Adrenal gland (tissue), 9 donors: ENCODE measurements at regions not wholly inside any gene's neighbourhood (a gene's known extent, or its start where the extent isn't known, plus 50 kb on each side); places are given as distances from the start of the nearest gene placed in this dataset.

Experiments
- DNase-seq, 7 donors: peaks; one replicate each; pipeline ENCODE4 v3.0.0-alpha.2; 2019 to 2020
- H3K27ac ChIP-seq, 5 donors: fragments of 200-600 bp; sonication (generic) in 4 of 5; 1 replicate in 3 of 5; 2 replicates in 2 of 5; pipeline versions ENCODE4 v1.5.1 to v1.8.0; 2016 to 2020; ENCODE audit warnings: mild to moderate bottlenecking in 1 of 5
- H3K27me3 ChIP-seq: fragments of 200-600 bp; 2 replicates; pipeline ENCODE4 v1.8.0; 2021
- H3K36me3 ChIP-seq, 2 donors: fragments of 200-600 bp; replicated peaks in 1 of 2; 1 replicate in 1 of 2; 2 replicates in 1 of 2; pipeline versions ENCODE4 v1.5.1 to v1.8.0; 2018 to 2022
- H3K4me1 ChIP-seq, 2 donors: fragments of 200-600 bp; replicated peaks in 1 of 2; 1 replicate in 1 of 2; 2 replicates in 1 of 2; pipeline versions ENCODE4 v1.5.1 to v1.8.0; 2018 to 2021
- H3K4me3 ChIP-seq, 4 donors: fragments of 200-600 bp; sonication (generic) in 3 of 4; one replicate each; pipeline ENCODE4 v1.5.1; 2016 to 2018
- H3K9me3 ChIP-seq, 3 donors: fragments of 200-600 bp; sonication (generic) in 1 of 3; replicated peaks in 1 of 3; 1 replicate in 2 of 3; 2 replicates in 1 of 3; pipeline versions ENCODE4 v1.5.1 to v1.8.0; 2016 to 2021
- POLR2A ChIP-seq, 2 donors: fragments of 450-650 bp; IDR thresholded peaks; one replicate each; pipeline ENCODE4 v1.6.1; 2017; ENCODE audit warnings: antibody characterized with exemption in 2 of 2, mild to moderate bottlenecking in 2 of 2, moderate library complexity in 1 of 2
- WGBS, 4 donors: extraction: QIAGEN DNeasy Blood & Tissue Kit in 2 of 4; methylation state at CpG; one replicate each; pipeline versions ENCODE4 v1.1.5 to v1.1.7; 2013 to 2017; 5-methylcytosine and 5-hydroxymethylcytosine counted together
- intact Hi-C, 2 donors: fragments of 100-400 bp; cut with DNase I; formaldehyde crosslinking; loops; one replicate each; pipeline versions ENCODE4 v1.14.1 to v1.15.0; 2022 to 2023
- TF ChIP-seq, protein P1 (sequence below), 6 experiments: fragments of 450-650 bp in 4 of 6; fragments of 200-600 bp in 2 of 6; sonication (generic) in 1 of 6; IDR thresholded peaks; 1 replicate in 5 of 6; 2 replicates in 1 of 6; pipeline versions ENCODE4 v1.5.1 to v1.8.0; 2016 to 2021; ENCODE audit warnings: antibody characterized with exemption in 6 of 6, mild to moderate bottlenecking in 2 of 6, moderate library complexity in 1 of 6
- donor health status: healthy with polysubstance abuse.
- donor health status: Bipolar disorder and iron deficiency.
- donor health status: DM: yes; HTN: yes; CAD: no.
- donor health status: DM: no; HTN: no; CAD: no.
- donor health status: DM: no; HTN: no; CAD: no.

DNA sequence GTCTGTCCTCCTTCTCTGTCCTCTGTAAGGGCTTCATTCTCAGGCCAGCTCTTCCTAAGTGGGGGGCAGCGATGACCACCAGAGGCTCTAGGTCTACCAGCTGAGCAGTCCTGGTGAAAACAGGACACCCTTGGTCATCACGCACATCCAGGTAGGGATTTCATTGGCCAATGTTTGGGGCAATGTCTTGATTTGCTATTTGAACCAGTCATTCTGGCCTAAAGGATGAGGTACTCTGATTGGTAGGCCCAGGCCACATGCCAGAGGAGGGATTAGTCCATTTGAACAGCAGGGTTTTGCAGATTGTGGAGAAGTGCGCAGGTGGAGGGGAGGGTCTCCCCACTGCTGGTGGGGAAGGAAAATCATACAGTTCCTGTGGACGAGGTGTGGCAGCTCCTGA, 57.3 kb downstream of the PLXNA1 start:
- Histone ChIP-seq H3K27ac (no peak overlapping the region), H3K4me3 (no peak overlapping the region), H3K36me3 (no peaks in the 10 kb centered on the region), H3K4me1 (peaks cover 9% of the 10 kb centered on the region in 2 donors), H3K27me3 (no peaks in the 10 kb centered on the region), H3K9me3 (no peaks in the 10 kb centered on the region)
- intact Hi-C loops: no loop called here
- WGBS, 4 donors: 83 to 93% (median 88%) methylated on average over 4 of the region's 4 CpGs
- DNase-seq: peak in 2 of 7 donors; percentile 1 to 12
- TF ChIP-seq POLR2A (IDR thresholded peaks at IDR 0.05): no peak
- TF ChIP-seq, protein P1, sequence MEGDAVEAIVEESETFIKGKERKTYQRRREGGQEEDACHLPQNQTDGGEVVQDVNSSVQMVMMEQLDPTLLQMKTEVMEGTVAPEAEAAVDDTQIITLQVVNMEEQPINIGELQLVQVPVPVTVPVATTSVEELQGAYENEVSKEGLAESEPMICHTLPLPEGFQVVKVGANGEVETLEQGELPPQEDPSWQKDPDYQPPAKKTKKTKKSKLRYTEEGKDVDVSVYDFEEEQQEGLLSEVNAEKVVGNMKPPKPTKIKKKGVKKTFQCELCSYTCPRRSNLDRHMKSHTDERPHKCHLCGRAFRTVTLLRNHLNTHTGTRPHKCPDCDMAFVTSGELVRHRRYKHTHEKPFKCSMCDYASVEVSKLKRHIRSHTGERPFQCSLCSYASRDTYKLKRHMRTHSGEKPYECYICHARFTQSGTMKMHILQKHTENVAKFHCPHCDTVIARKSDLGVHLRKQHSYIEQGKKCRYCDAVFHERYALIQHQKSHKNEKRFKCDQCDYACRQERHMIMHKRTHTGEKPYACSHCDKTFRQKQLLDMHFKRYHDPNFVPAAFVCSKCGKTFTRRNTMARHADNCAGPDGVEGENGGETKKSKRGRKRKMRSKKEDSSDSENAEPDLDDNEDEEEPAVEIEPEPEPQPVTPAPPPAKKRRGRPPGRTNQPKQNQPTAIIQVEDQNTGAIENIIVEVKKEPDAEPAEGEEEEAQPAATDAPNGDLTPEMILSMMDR (IDR thresholded peaks at IDR 0.05): no peak

DNA sequence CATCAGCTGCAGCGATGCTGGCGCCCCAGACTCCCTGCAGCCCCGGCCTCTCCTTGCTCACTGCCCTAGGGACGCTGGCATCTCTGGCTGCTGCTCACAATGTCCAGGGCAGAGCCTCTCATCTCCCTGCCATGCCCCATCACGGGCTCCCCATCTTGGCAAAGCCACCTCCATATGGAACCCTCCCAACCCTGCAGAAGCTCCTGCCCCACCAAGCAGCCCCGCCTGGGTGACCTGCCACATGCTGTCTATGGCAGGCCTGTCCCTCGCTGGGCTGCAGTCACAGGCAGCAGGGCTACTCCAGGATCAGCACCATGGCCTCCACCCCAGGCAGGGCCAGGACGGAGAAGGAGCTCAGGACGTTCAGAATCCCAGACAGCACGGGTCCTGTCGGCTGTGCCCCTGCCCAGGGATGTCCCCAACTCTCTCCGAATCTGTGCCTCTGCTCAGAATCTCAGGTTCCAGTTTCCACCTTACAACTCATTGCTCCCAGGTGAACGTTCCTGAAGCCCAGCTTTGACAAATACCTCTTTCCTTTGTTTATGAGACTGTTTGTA, 58.4 kb downstream of the PLXNA1 start:
- no peak overlapping the region for H3K27ac ChIP-seq
- no peaks in the 10 kb centered on the region for H3K27me3 ChIP-seq
- peak in 1 of 7 donors; percentile 10 for DNase-seq
- intact Hi-C loops: no loop called here
- 82 to 90% (median 83%) methylated on average over 11 to 13 of the region's 13 CpGs for WGBS, 4 donors
- H3K36me3 ChIP-seq: no peaks in the 10 kb centered on the region
- no peaks in the 10 kb centered on the region for H3K4me1 ChIP-seq
- H3K4me3 ChIP-seq: no peak overlapping the region
- H3K9me3 ChIP-seq: no peaks in the 10 kb centered on the region
- TF ChIP-seq POLR2A (IDR thresholded peaks at IDR 0.05): no peak
- TF ChIP-seq, protein P1 (IDR thresholded peaks at IDR 0.05): no peak

DNA sequence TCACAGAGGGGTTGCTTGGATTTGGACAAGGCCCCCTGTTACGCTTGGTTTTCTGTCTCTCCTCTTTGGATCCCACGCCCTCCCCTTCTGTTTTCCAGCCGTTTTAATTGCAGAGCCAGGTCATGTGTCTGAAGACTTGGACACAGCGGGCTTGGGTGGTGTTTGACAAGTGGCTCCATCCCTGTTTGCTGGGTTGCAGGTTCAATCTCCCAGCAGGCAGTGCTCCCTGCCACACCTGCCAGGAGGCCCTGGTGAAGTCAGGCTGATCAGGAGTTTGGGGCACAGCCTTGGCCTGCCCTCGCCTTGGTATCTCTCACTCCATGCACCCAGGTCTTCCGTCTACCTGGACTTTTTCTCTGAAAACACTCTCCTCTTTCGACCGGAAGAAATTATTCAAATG, 59.0 kb downstream of the PLXNA1 start:
- H3K4me1 ChIP-seq: no peaks in the 10 kb centered on the region
- H3K36me3 ChIP-seq: no peaks in the 10 kb centered on the region
- no peak for DNase-seq
- no peak overlapping the region for H3K4me3 ChIP-seq
- H3K27ac ChIP-seq: no peak overlapping the region
- H3K27me3 ChIP-seq: no peaks in the 10 kb centered on the region
- intact Hi-C loops: no loop called here
- TF ChIP-seq, protein P1 (IDR thresholded peaks at IDR 0.05): no peak
- TF ChIP-seq POLR2A (IDR thresholded peaks at IDR 0.05): no peak
- no peaks in the 10 kb centered on the region for H3K9me3 ChIP-seq
- 86 to 91% (median 90%) methylated on average over 8 of the region's 8 CpGs for WGBS, 4 donors

DNA sequence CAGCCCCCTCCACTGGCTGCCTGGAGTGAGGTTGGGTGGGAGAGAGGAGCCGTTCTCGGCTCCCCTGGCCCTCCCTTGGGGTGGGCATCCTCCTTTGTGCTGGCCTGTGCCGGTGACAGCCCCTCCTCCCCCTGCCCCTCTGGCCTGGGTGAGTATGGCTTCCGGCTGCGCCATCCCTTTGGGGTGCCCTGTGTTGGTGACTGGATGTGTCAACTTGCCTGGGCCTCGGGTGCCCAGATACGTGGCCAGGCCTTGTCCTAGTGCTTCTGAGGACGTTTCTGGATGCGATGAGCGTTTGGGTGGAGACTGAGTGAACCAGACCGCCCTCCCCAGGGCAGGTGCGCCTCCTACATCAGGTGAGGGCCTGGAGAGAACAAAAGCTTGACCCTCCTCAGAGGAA, 59.7 kb downstream of the PLXNA1 start:
- no peaks in the 10 kb centered on the region for H3K9me3 ChIP-seq
- no peaks in the 10 kb centered on the region for H3K4me1 ChIP-seq
- WGBS, 4 donors: 76 to 92% (median 89%) methylated on average over 2 to 12 of the region's 12 CpGs
- H3K27me3 ChIP-seq: no peaks in the 10 kb centered on the region
- intact Hi-C loops: no loop called here
- no peak for DNase-seq
- H3K27ac ChIP-seq: no peak overlapping the region
- no peak for TF ChIP-seq POLR2A (IDR thresholded peaks at IDR 0.05)
- TF ChIP-seq, protein P1 (IDR thresholded peaks at IDR 0.05): no peak
- H3K36me3 ChIP-seq: no peaks in the 10 kb centered on the region
- H3K4me3 ChIP-seq: no peak overlapping the region
